ENCODE measurements at regions not wholly inside any gene's neighbourhood (a gene's known extent, or its start where the extent isn't known, plus 50 kb on each side); places are given as distances from the start of the nearest gene placed in this dataset.
"Not testable (repeated sequence)": the region's sequence is repeated elsewhere in the genome, so short reads cannot be mapped to it uniquely, and the experiment has no call there.

GRCh38 chr1:213790565-213790964, 197.2 kb upstream of the PROX1 start:
- no peak for DNase-seq (ENCODE audit: low read depth)
- no peak for TF ChIP-seq CTCF (IDR thresholded peaks at IDR 0.05; ENCODE audit: control insufficient read depth, insufficient read depth, low read depth, low read length, missing control alignments)
- H3K4me3 ChIP-seq (ENCODE audit: control insufficient read depth, low read depth, low read length), result no peak overlapping the region

- no peak for DNase-seq (ENCODE audit: low read depth)
- no peak for TF ChIP-seq CTCF (IDR thresholded peaks at IDR 0.05; ENCODE audit: control insufficient read depth, insufficient read depth, low read depth, low read length, missing control alignments)
- H3K4me3 ChIP-seq (ENCODE audit: control insufficient read depth, low read depth, low read length), result no peak overlapping the region
Measured at GRCh38 chr1:213793482-213794067, 194.2 kb upstream of the PROX1 start.

- TF ChIP-seq CTCF (IDR thresholded peaks at IDR 0.05; ENCODE audit: control insufficient read depth, insufficient read depth, low read depth, low read length, missing control alignments), result no peak
- DNase-seq (ENCODE audit: low read depth), result no peak
- no peak overlapping the region for H3K4me3 ChIP-seq (ENCODE audit: control insufficient read depth, low read depth, low read length)
Measured at GRCh38 chr1:213796525-213796924, 191.2 kb upstream of the PROX1 start.

- not testable (repeated sequence) for DNase-seq (ENCODE audit: low read depth); H3K4me3 ChIP-seq (ENCODE audit: control insufficient read depth, low read depth, low read length)
Measured at GRCh38 chr1:213808288-213808687, 179.5 kb upstream of the PROX1 start.

GRCh38 chr1:213817156-213817555, 170.6 kb upstream of the PROX1 start:
- no peak overlapping the region for H3K4me3 ChIP-seq (ENCODE audit: control insufficient read depth, low read depth, low read length)
- DNase-seq (ENCODE audit: low read depth), result no peak
- TF ChIP-seq CTCF (IDR thresholded peaks at IDR 0.05; ENCODE audit: control insufficient read depth, insufficient read depth, low read depth, low read length, missing control alignments), result no peak

- TF ChIP-seq CTCF (IDR thresholded peaks at IDR 0.05; ENCODE audit: control insufficient read depth, insufficient read depth, low read depth, low read length, missing control alignments), result no peak
- H3K4me3 ChIP-seq (ENCODE audit: control insufficient read depth, low read depth, low read length), result no peak overlapping the region
- DNase-seq (ENCODE audit: low read depth), result no peak
Measured at GRCh38 chr1:213820362-213821149, 167.2 kb upstream of the PROX1 start.

- no peak overlapping the region for H3K4me3 ChIP-seq (ENCODE audit: control insufficient read depth, low read depth, low read length)
- DNase-seq (ENCODE audit: low read depth), result no peak
- TF ChIP-seq CTCF (IDR thresholded peaks at IDR 0.05; ENCODE audit: control insufficient read depth, insufficient read depth, low read depth, low read length, missing control alignments), result no peak
Measured at GRCh38 chr1:213821175-213821942, 166.4 kb upstream of the PROX1 start.

Measured in AG09309 (cell line).